ENCODE measurements at regions not wholly inside any gene's neighbourhood (a gene's known extent, or its start where the extent isn't known, plus 50 kb on each side); places are given as distances from the start of the nearest gene placed in this dataset.

- DNase-seq: no peak
These were observed 429.6 kb downstream of the HLX start for GRCh38 chr1:221308534-221309511.

- DNase-seq: no peak
These were observed 430.5 kb downstream of the HLX start for GRCh38 chr1:221309723-221310122.

- DNase-seq: no peak
These were observed 430.9 kb downstream of the HLX start for GRCh38 chr1:221310180-221310579.

GRCh38 chr1:221315330-221315729, 426.6 kb downstream of the DUSP10 start:
- no peak for DNase-seq

GRCh38 chr1:221316491-221317056, 425.3 kb downstream of the DUSP10 start:
- no peak for DNase-seq

- DNase-seq: no peak
These were observed 424.4 kb downstream of the DUSP10 start for GRCh38 chr1:221317537-221317936.

GRCh38 chr1:221327954-221328353, 413.9 kb downstream of the DUSP10 start:
- no peak for DNase-seq

GRCh38 chr1:221328371-221328770, 413.5 kb downstream of the DUSP10 start:
- no peak for DNase-seq

- DNase-seq: no peak
These were observed 410.4 kb downstream of the DUSP10 start for GRCh38 chr1:221331273-221332183.

- DNase-seq: no peak
These were observed 407.8 kb downstream of the DUSP10 start for GRCh38 chr1:221334062-221334461.

- DNase-seq: no peak
These were observed 406.5 kb downstream of the DUSP10 start for GRCh38 chr1:221335161-221336101.

GRCh38 chr1:221336126-221336525, 405.8 kb downstream of the DUSP10 start:
- DNase-seq: no peak

GRCh38 chr1:221337106-221337505, 404.8 kb downstream of the DUSP10 start:
- no peak for DNase-seq

GRCh38 chr1:221343136-221343535, 398.8 kb downstream of the DUSP10 start:
- DNase-seq: no peak

GRCh38 chr1:221343607-221344006, 398.3 kb downstream of the DUSP10 start:
- DNase-seq: no peak

GRCh38 chr1:221344693-221345092, 397.2 kb downstream of the DUSP10 start:
- DNase-seq: no peak

- DNase-seq: no peak
These were observed 394.2 kb downstream of the DUSP10 start for GRCh38 chr1:221347706-221348105.

GRCh38 chr1:221350091-221350490, 391.8 kb downstream of the DUSP10 start:
- DNase-seq: no peak

GRCh38 chr1:221356693-221357092, 385.2 kb downstream of the DUSP10 start:
- DNase-seq: no peak

GRCh38 chr1:221363039-221363438, 378.9 kb downstream of the DUSP10 start:
- DNase-seq: no peak

GRCh38 chr1:221366495-221367110, 375.3 kb downstream of the DUSP10 start:
- no peak for DNase-seq

- no peak for DNase-seq
These were observed 370.2 kb downstream of the DUSP10 start for GRCh38 chr1:221371705-221372104.

Data from CD4-positive, alpha-beta T cell treated with Interleukin-21 for 1 hour (primary cell).